Retinal pigment epithelial cell (primary cell): ENCODE measurements at regions not wholly inside any gene's neighbourhood (a gene's known extent, or its start where the extent isn't known, plus 50 kb on each side); places are given as distances from the start of the nearest gene placed in this dataset.

Experiments
- DNase-seq: peaks from one replicate; pipeline ENCODE4 v3.0.0-alpha.2; 2010; ENCODE audit warnings: low read depth
- H3K4me3 ChIP-seq: 2 replicates; pipeline ENCODE4 v1.5.1; 2011; ENCODE audit warnings: mild to moderate bottlenecking, low read length, control low read depth, moderate library complexity
- TF ChIP-seq, protein P1 (sequence below): conservative IDR thresholded peaks from 2 replicates; pipeline ENCODE4 v1.5.1; 2011; ENCODE audit warnings: low read depth, low read length, control low read depth, inconsistent platforms

DNA sequence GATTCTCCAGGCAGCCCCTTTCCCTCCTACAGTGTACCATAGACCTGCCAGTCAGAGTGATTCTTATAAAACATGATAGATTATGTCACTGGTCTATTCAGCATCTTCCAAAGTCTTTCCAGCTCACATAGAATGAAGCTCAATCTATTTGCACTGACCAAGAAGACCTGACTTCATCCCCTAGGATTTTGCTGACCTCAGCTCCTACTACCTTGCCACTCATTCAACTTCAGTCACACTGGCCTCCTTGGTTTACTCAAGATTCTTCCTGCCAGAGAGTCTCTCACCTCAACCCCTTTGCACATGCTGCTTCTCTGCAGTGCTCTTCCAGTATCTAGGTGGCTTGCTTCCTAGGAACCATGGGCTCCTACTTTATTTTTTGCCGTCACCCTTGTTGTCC is 392.9 kb downstream of the PID1 start:
- TF ChIP-seq, protein P1, sequence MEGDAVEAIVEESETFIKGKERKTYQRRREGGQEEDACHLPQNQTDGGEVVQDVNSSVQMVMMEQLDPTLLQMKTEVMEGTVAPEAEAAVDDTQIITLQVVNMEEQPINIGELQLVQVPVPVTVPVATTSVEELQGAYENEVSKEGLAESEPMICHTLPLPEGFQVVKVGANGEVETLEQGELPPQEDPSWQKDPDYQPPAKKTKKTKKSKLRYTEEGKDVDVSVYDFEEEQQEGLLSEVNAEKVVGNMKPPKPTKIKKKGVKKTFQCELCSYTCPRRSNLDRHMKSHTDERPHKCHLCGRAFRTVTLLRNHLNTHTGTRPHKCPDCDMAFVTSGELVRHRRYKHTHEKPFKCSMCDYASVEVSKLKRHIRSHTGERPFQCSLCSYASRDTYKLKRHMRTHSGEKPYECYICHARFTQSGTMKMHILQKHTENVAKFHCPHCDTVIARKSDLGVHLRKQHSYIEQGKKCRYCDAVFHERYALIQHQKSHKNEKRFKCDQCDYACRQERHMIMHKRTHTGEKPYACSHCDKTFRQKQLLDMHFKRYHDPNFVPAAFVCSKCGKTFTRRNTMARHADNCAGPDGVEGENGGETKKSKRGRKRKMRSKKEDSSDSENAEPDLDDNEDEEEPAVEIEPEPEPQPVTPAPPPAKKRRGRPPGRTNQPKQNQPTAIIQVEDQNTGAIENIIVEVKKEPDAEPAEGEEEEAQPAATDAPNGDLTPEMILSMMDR: no peak
- DNase-seq: no peak
- H3K4me3 ChIP-seq: no peak overlapping the region

DNA sequence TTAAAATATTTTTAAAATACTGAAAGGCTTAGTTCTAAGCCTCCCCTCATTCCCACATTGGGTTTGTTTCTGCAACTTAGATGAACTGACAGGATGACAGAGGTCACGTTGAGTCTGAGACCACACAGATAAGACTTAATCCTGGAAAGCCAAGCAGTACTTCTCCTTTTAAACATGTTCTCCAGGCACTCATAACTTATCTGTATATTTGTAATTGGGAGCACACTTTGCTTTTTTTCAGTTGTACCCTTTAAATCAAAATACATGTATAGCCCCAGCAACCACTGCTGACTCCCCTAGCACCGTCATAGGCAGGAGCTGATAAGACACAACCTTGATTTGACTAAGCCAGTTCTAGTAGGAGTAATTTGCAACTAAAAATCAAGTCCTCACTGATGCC is 394.8 kb downstream of the PID1 start:
- DNase-seq: no peak
- no peak overlapping the region for H3K4me3 ChIP-seq
- TF ChIP-seq, protein P1: no peak

DNA sequence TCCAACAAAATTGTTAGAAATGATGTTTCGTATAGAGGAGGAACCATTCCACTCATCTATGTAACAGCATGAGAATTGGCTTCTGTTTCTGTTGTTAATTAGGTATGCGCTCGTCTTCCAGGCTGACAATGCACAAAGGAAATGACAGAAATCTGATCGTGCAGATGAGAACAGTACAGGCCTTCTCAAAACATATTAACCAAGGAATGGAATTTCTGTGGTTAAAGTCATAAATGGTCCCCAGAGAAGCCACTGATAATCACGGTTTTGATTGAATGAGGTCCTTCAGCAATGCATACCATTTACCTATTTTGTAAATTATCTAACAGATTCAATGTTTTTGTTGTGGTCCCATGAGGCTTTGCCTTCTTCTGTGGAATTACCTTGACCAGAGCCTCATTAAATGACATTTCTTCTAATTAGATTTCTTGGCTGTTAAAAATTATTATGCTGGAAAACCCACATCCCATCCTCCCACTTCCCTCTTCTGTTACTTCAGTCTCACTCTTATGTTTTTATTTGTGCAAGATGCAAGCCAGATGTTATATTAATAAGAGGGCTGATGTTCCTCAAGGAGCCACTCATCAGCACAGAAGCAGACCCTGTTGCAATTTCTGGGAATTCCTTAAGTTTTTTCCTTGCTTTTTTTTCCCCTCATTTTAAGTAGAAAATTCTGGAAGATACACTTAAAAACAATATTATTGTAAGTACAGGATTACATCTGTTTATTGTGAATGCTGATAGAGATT is 395.8 kb downstream of the PID1 start:
- no peak for DNase-seq
- TF ChIP-seq, protein P1: no peak

DNA sequence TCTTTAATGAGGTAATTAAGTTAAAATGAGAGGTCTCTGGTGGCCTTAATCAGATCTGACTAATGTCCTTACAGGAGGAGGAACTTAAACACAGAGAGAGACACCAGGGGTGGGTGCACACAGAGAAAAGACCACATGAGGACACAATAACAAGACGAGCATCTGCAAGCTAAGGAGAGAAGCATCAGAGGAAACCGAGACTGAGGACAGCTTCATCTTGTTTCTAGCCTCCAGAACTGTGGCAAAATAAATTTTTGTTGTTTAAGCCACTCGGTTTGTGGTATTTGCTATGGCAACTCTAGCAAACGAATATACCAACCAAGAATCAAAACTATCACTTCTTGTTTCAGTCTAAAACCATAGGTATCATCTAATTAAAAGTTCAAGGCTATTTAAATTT is 400.1 kb downstream of the PID1 start:
- H3K4me3 ChIP-seq: no peak overlapping the region
- TF ChIP-seq, protein P1: no peak
- DNase-seq: no peak

More for the DNA sequence above, 395.8 kb downstream of the PID1 start:
- H3K4me3 ChIP-seq: no peak overlapping the region

DNA sequence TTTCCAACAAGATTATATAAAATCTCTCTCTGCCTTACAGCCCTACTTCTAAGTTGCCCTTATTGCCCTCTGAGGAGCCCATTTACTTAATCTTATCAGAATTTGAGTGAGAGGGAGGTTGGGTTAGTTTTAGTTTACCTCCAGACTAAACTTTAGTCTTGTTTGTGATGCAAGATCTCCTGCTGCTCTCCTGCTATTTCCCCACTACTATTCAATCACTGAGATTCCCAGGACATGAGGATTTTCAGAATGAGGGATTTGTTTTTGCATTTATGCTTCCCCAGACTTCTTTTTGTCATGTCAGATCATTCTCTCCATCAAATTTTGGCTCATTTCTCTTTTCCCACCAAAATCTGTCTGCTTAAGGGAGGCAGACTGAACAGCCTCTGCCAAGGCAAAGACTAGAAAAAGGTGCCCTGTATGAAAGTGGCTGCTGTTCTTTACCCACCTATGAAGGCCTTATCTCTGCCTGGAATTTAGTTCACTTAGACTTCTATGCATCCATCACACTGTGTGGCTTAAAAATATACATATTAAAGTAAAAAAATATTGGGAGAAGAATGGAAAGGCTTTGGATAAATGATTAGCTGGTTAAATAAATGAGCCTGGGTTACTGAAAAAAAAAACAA is 401.3 kb downstream of the PID1 start:
- TF ChIP-seq, protein P1: no peak
- no peak for DNase-seq
- H3K4me3 ChIP-seq: no peak overlapping the region

DNA sequence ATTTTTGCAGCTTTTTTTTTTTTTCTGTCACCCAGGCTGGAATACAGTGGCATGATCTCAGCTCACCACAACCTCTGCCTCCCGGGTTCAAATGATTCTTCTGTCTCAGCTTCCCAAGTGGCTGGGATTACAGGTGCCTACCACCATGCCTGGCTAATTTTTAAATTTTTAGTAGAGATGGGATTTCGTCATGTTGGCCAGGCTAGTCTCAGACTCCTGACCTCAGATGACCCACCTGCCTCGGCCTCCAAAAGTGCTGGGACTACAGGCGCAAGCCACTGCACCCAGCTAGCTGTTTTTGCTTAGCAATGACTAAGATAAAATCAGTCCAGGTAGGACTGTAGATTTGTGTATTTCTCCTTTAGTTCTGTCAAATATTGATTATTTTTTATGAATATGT is 403.7 kb downstream of the PID1 start:
- no peak overlapping the region for H3K4me3 ChIP-seq
- DNase-seq: no peak
- TF ChIP-seq, protein P1: no peak

DNA sequence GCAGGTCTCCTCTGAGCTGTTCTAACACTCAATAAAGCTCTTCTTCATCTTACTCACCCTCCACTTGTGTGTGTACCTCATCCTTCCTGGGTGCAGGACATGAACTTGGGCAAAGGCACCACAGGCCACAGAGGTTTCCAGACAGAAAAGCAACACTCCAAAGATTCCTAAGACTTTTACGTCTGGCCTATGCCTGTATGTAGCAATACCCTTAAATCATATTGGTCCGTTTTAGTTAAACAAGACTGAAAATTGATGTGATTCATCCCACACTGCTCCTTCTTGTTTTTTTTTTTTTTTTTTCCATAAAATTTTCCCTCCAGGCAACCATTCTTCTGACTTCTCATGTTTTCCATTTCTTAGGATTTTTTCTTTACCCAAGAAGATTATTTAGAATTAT is 404.3 kb downstream of the PID1 start:
- no peak for DNase-seq
- TF ChIP-seq, protein P1: no peak
- H3K4me3 ChIP-seq: no peak overlapping the region
